ENCODE measurements at regions not wholly inside any gene's neighbourhood (a gene's known extent, or its start where the extent isn't known, plus 50 kb on each side); places are given as distances from the start of the nearest gene placed in this dataset.

GRCh38 chr11:113549611-113550578 is 74.7 kb upstream of the DRD2 start:
- Histone ChIP-seq H3K79me2 (ENCODE audit: control insufficient read depth, insufficient read depth, low read length) (no peaks in the 10 kb centered on the region), H3K27ac (ENCODE audit: insufficient read depth, low read depth, low read length) (no peak overlapping the region), H3K4me1 (ENCODE audit: control insufficient read depth, extremely low read depth, insufficient read depth, low read length) (no peaks in the 10 kb centered on the region), H3K9ac (replicated peaks; ENCODE audit: extremely low read depth, insufficient read depth, low read length) (no peak overlapping the region), H3K4me2 (ENCODE audit: insufficient read depth, low read length) (no peak overlapping the region), H3K36me3 (ENCODE audit: control insufficient read depth in 2 of 2, extremely low read depth in 1 of 2, insufficient read depth in 2 of 2, low read length in 2 of 2) (no peaks in the 10 kb centered on the region), H3K9me3 (replicated peaks; ENCODE audit: control insufficient read depth, insufficient read depth, low read length) (no peaks in the 10 kb centered on the region), H3K4me3 (replicated peaks in 1 of 3; ENCODE audit: insufficient read depth in 1 of 3, low read depth in 1 of 3, low read length in 3 of 3) (no peak overlapping the region), H4K20me1 (replicated peaks; ENCODE audit: control insufficient read depth, extremely low read depth, insufficient read depth, low read length) (no peaks in the 10 kb centered on the region), H2AFZ (ENCODE audit: low read depth, low read length) (no peak overlapping the region), H3K9me1 (replicated peaks; ENCODE audit: control insufficient read depth, extremely low read depth, insufficient read depth, low read length) (no peaks in the 10 kb centered on the region), H3K27me3 (ENCODE audit: control insufficient read depth in 2 of 2, insufficient read depth in 2 of 2, low read length in 2 of 2) (no peaks in the 10 kb centered on the region)
- no peak for TF ChIP-seq EZH2 (IDR thresholded peaks at IDR 0.05; ENCODE audit: borderline replicate concordance, low read depth, low read length, severe bottlenecking)
- no peak for TF ChIP-seq MAX (IDR thresholded peaks at IDR 0.05; ENCODE audit: insufficient read depth, insufficient read length)
- no peak for TF ChIP-seq POLR2A (IDR thresholded peaks at IDR 0.05; ENCODE audit: low read depth, low read length)
- no peak for TF ChIP-seq MYC (IDR thresholded peaks at IDR 0.05; ENCODE audit: low read depth, low read length)
- DNase-seq (ENCODE audit: low read depth, low spot score) (no peak), FAIRE-seq (no peak)
- ChIA-PET CTCF (no interaction called here), POLR2A (no interaction called here)
- no TSS peak for BruUV-seq (replicated peaks)
- dilution Hi-C loops (cut with MboI; ENCODE audit: extremely low pct_ligation_motif_present, low sequenced_read_pairs) (no loop called here), intact Hi-C loops (cut with micrococcal nuclease) (no loop called here)

GRCh38 chr11:113549061-113549460 is 73.9 kb upstream of the DRD2 start:
- FAIRE-seq, result no peak
- Histone ChIP-seq H3K79me2 (ENCODE audit: control insufficient read depth, insufficient read depth, low read length) (no peaks in the 10 kb centered on the region), H3K27ac (ENCODE audit: insufficient read depth, low read depth, low read length) (no peak overlapping the region), H3K4me2 (ENCODE audit: insufficient read depth, low read length) (no peak overlapping the region), H3K27me3 (ENCODE audit: control insufficient read depth in 2 of 2, insufficient read depth in 2 of 2, low read length in 2 of 2) (no peaks in the 10 kb centered on the region), H3K36me3 (ENCODE audit: control insufficient read depth in 2 of 2, extremely low read depth in 1 of 2, insufficient read depth in 2 of 2, low read length in 2 of 2) (no peaks in the 10 kb centered on the region), H3K9ac (replicated peaks; ENCODE audit: extremely low read depth, insufficient read depth, low read length) (no peak overlapping the region), H3K4me1 (ENCODE audit: control insufficient read depth, extremely low read depth, insufficient read depth, low read length) (no peaks in the 10 kb centered on the region), H3K4me3 (replicated peaks in 1 of 3; ENCODE audit: insufficient read depth in 1 of 3, low read depth in 1 of 3, low read length in 3 of 3) (no peak overlapping the region), H2AFZ (ENCODE audit: low read depth, low read length) (no peak overlapping the region), H4K20me1 (replicated peaks; ENCODE audit: control insufficient read depth, extremely low read depth, insufficient read depth, low read length) (no peaks in the 10 kb centered on the region), H3K9me3 (replicated peaks; ENCODE audit: control insufficient read depth, insufficient read depth, low read length) (no peaks in the 10 kb centered on the region), H3K9me1 (replicated peaks; ENCODE audit: control insufficient read depth, extremely low read depth, insufficient read depth, low read length) (no peaks in the 10 kb centered on the region)
- dilution Hi-C loops (cut with MboI; ENCODE audit: extremely low pct_ligation_motif_present, low sequenced_read_pairs), result no loop called here
- CTCF ChIA-PET, result no interaction called here
- DNase-seq (ENCODE audit: low read depth, low spot score), result no peak
- BruUV-seq (replicated peaks), result no TSS peak
- intact Hi-C loops (cut with micrococcal nuclease), result no loop called here
- TF ChIP-seq GATA2 (IDR thresholded peaks at IDR 0.05; ENCODE audit: insufficient read depth, insufficient read length, low read depth, low read length), result no peak
- no peak for TF ChIP-seq POLR2AphosphoS5 (IDR thresholded peaks at IDR 0.05; ENCODE audit: insufficient read depth, low read depth, low read length)
- TF ChIP-seq JUN (IDR thresholded peaks at IDR 0.05; ENCODE audit: borderline replicate concordance, insufficient read depth, insufficient read length, low read depth), result no peak
- no peak for TF ChIP-seq EZH2 (IDR thresholded peaks at IDR 0.05; ENCODE audit: borderline replicate concordance, low read depth, low read length, severe bottlenecking)
- TF ChIP-seq MAX (IDR thresholded peaks at IDR 0.05; ENCODE audit: insufficient read depth, insufficient read length), result no peak
- TF ChIP-seq MYC (IDR thresholded peaks at IDR 0.05; ENCODE audit: low read depth, low read length), result no peak
- TF ChIP-seq FOS (IDR thresholded peaks at IDR 0.05; ENCODE audit: borderline replicate concordance, insufficient read depth, low read length), result no peak
- POLR2A ChIA-PET, result no interaction called here

Measured in endothelial cell of umbilical vein (primary cell).